Ascending aorta (tissue), 2 donors: ENCODE measurements at regions not wholly inside any gene's neighbourhood (a gene's known extent, or its start where the extent isn't known, plus 50 kb on each side); places are given as distances from the start of the nearest gene placed in this dataset.

ENCODE experiments used
- DNase-seq, 2 donors: peaks; one replicate each; pipeline ENCODE4 v3.0.0-alpha.2; 2019; ENCODE audit warnings: low spot score in 2 of 2
- H3K27ac ChIP-seq, 2 donors: fragments of 200-600 bp; sonication (generic); one replicate each; pipeline ENCODE4 v1.5.1; 2016 to 2017; ENCODE audit warnings: mild to moderate bottlenecking in 1 of 2
- H3K27me3 ChIP-seq: fragments of 200-600 bp; sonication (generic); one replicate; pipeline ENCODE4 v1.5.1; 2017
- H3K36me3 ChIP-seq, 2 donors: fragments of 200-600 bp; sonication (generic); one replicate each; pipeline ENCODE4 v1.5.1; 2016
- H3K4me1 ChIP-seq, 2 donors: fragments of 200-600 bp; sonication (generic); one replicate each; pipeline ENCODE4 v1.5.1; 2016 to 2017; ENCODE audit warnings: mild to moderate bottlenecking in 1 of 2
- H3K4me3 ChIP-seq, 2 donors: fragments of 200-600 bp; sonication (generic); one replicate each; pipeline ENCODE4 v1.5.1; 2016 to 2017; ENCODE audit warnings: mild to moderate bottlenecking in 1 of 2
- H3K9me3 ChIP-seq, 2 donors: fragments of 200-600 bp; sonication (generic); one replicate each; pipeline ENCODE4 v1.5.1; 2016
- intact Hi-C: fragments of 100-400 bp; cut with DNase I; formaldehyde crosslinking; loops from one replicate; pipeline ENCODE4 v1.15.1; 2023
- TF ChIP-seq, protein P1 (sequence below), 3 experiments: fragments of 200-600 bp in 2 of 3; fragments of 450-650 bp in 1 of 3; sonication (generic) in 2 of 3; IDR thresholded peaks; one replicate each; pipeline ENCODE4 v1.5.1; 2016 to 2019; ENCODE audit warnings: antibody characterized with exemption in 3 of 3, mild to moderate bottlenecking in 1 of 3, moderate library complexity in 1 of 3

DNA sequence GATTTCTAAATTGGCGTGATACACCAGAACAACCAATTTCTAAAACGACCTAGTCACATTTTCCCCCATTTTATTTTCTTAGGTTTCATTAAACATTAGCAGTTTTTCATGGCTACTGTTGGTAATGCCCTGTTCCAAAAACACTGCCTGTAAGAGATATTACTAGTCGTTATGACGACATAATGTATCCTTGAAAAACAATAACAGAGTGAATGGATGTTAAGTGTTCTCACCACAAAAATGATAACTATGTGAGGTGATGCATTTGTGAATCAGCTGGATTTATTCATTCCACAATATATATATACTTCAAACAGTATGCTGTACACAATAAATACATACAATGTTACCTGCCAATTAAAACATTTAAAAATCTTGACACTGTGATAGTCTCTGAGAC is 1147.6 kb upstream of the PCDH10 start:
- TF ChIP-seq, protein P1, sequence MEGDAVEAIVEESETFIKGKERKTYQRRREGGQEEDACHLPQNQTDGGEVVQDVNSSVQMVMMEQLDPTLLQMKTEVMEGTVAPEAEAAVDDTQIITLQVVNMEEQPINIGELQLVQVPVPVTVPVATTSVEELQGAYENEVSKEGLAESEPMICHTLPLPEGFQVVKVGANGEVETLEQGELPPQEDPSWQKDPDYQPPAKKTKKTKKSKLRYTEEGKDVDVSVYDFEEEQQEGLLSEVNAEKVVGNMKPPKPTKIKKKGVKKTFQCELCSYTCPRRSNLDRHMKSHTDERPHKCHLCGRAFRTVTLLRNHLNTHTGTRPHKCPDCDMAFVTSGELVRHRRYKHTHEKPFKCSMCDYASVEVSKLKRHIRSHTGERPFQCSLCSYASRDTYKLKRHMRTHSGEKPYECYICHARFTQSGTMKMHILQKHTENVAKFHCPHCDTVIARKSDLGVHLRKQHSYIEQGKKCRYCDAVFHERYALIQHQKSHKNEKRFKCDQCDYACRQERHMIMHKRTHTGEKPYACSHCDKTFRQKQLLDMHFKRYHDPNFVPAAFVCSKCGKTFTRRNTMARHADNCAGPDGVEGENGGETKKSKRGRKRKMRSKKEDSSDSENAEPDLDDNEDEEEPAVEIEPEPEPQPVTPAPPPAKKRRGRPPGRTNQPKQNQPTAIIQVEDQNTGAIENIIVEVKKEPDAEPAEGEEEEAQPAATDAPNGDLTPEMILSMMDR (IDR thresholded peaks at IDR 0.05): no peak
- intact Hi-C loops: no loop called here
- H3K4me3 ChIP-seq: no peak overlapping the region
- no peaks in the 10 kb centered on the region for H3K9me3 ChIP-seq
- H3K27me3 ChIP-seq: no peaks in the 10 kb centered on the region
- H3K4me1 ChIP-seq: no peaks in the 10 kb centered on the region
- no peak for DNase-seq
- H3K36me3 ChIP-seq: no peaks in the 10 kb centered on the region
- no peak overlapping the region for H3K27ac ChIP-seq

DNA sequence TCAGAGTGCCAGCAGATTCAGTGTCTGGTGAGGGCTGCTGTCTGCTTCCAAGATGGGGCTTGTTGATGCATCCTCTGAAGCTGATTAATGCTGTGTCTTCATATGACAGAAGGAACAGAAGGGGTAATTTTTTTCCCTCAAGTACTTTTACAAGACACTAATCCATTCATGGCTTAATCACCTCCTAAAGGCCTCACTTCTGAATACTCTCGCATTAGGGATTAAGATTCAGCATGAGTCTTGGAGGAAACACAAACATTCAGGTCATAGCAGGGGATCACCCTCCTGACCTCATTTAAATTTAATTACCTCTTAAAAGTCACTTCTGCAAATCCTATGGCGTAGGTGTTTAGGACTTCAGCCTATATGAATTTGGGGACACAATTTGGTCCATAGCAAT is 1145.5 kb upstream of the PCDH10 start:
- no peaks in the 10 kb centered on the region for H3K36me3 ChIP-seq

DNA sequence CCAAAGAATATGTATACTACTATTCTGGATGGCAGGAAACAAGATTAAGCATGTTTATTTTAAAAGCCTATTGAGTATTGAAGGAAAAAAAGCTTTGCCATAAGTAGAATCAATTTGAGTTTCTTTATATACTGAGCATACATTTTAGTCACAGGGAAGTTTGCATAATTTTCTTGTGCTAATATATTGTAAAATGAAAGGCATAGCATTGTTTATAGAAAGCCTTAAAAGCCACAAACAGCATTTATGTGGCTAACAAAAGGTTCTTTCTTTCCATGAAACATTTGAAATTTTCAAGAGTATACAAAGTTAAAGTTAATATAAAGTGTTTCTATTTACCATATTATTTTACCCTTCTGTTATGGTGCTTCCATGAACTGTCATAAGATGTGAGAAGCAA is 1133.8 kb upstream of the PCDH10 start:
- Histone ChIP-seq H3K4me1 (no peaks in the 10 kb centered on the region), H3K36me3 (no peaks in the 10 kb centered on the region), H3K27me3 (no peaks in the 10 kb centered on the region), H3K27ac (no peak overlapping the region), H3K9me3 (no peaks in the 10 kb centered on the region), H3K4me3 (no peak overlapping the region)
- intact Hi-C loops: no loop called here
- DNase-seq: no peak
- TF ChIP-seq, protein P1 (IDR thresholded peaks at IDR 0.05): no peak

More for the DNA sequence above, 1145.5 kb upstream of the PCDH10 start:
- intact Hi-C loops: no loop called here
- Histone ChIP-seq H3K4me1 (no peaks in the 10 kb centered on the region), H3K9me3 (no peaks in the 10 kb centered on the region), H3K27me3 (no peaks in the 10 kb centered on the region), H3K4me3 (no peak overlapping the region), H3K27ac (no peak overlapping the region)
- TF ChIP-seq, protein P1 (IDR thresholded peaks at IDR 0.05): no peak
- DNase-seq: no peak

DNA sequence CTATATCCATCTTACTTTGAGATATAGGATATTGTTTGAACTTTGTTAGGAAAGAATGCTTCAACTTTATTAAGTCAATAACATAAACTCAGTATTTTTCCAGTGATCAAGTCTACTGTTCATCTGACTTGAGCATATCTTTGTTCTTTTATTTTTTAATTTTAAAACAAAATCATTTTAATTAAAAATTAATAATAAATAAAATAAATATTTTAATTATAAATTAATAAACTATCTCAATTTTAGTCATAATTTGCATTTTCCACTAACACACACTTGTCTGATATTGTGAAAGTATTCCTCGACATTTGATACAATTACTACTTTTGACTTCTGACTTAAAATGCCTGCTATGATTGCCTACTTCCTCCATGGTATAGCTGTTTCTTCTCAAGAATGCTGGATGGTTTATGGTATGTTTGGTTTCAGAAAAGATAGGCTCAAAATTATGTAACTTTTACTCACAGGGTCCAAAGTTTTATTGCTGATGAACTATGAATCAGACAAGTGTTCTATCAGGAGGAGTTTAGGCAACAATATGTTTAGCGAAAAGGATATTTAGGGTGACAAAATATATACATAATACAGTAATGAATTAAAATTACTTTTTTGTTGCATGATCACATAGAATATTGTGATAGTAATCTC is 1132.3 kb upstream of the PCDH10 start:
- no peaks in the 10 kb centered on the region for H3K9me3 ChIP-seq
- TF ChIP-seq, protein P1 (IDR thresholded peaks at IDR 0.05): no peak
- no peaks in the 10 kb centered on the region for H3K36me3 ChIP-seq
- no peak overlapping the region for H3K27ac ChIP-seq
- no peaks in the 10 kb centered on the region for H3K4me1 ChIP-seq
- DNase-seq: no peak
- H3K4me3 ChIP-seq: no peak overlapping the region
- intact Hi-C loops: no loop called here
- H3K27me3 ChIP-seq: no peaks in the 10 kb centered on the region

DNA sequence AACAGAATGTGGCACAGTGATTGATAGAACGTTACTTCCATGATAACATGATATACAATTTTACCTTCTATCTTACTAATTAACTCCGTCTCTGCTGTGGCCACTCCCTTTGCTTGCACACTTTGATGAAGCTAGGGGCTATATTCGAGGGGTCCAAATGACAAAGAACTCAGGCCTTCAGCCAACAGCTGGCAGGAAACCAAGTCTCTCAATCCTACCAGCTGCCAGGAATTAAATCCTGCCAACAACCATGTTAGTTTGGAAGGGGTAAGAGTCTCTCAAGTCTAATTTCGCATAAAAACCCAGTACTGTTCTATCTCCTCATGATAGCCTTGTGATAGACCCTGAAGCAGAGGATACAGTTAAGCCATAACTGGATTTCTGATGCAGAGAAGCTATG is 1122.9 kb upstream of the PCDH10 start:
- TF ChIP-seq, protein P1 (IDR thresholded peaks at IDR 0.05): no peak
- Histone ChIP-seq H3K27me3 (no peaks in the 10 kb centered on the region), H3K4me1 (no peaks in the 10 kb centered on the region), H3K9me3 (no peaks in the 10 kb centered on the region), H3K27ac (no peak overlapping the region), H3K4me3 (no peak overlapping the region), H3K36me3 (no peaks in the 10 kb centered on the region)
- intact Hi-C loops: no loop called here
- DNase-seq: no peak

DNA sequence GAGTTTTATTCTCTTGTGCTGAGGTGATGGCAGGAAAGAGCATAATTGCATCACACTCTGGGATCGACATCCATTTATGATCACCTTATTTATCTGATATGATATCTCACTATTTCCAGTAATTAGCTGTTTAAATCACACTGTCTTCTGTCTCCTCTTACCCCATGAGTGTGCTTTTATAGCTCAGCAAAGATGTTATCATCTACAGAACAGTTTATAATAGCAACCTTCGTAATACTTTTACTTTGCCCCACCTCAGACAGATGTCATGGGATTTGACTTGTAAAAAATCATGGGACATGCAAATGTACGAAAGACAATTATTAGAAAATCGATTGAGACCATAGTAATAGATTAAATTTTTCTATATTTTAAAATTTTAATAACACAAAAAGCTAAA is 1122.3 kb upstream of the PCDH10 start:
- no peaks in the 10 kb centered on the region for H3K36me3 ChIP-seq
- no peak overlapping the region for H3K4me3 ChIP-seq
- no peak for DNase-seq
- H3K4me1 ChIP-seq: no peaks in the 10 kb centered on the region
- H3K9me3 ChIP-seq: no peaks in the 10 kb centered on the region
- intact Hi-C loops: no loop called here
- no peaks in the 10 kb centered on the region for H3K27me3 ChIP-seq
- no peak overlapping the region for H3K27ac ChIP-seq
- TF ChIP-seq, protein P1 (IDR thresholded peaks at IDR 0.05): no peak
